ENCODE measurements at regions not wholly inside any gene's neighbourhood (a gene's known extent, or its start where the extent isn't known, plus 50 kb on each side); places are given as distances from the start of the nearest gene placed in this dataset.
"Not testable (repeated sequence)": the region's sequence is repeated elsewhere in the genome, so short reads cannot be mapped to it uniquely, and the experiment has no call there.

GRCh38 chr20:1845163-1845523 lies 50.1 kb upstream of the SIRPA start:
- no peaks in the 10 kb centered on the region for H3K9me3 ChIP-seq (ENCODE audit: control insufficient read depth, insufficient read depth, low read length)
- H3K27me3 ChIP-seq (ENCODE audit: control insufficient read depth, insufficient read depth, low read length), result no peaks in the 10 kb centered on the region
- H3K27ac ChIP-seq (ENCODE audit: low read length), result no peak overlapping the region
- no peak overlapping the region for H3K4me3 ChIP-seq (ENCODE audit: low read length)
- no peak for DNase-seq (ENCODE audit: low read depth, low spot score)
- peaks cover 2% of the 10 kb centered on the region for H3K4me1 ChIP-seq (ENCODE audit: control insufficient read depth, insufficient read depth, low read length)
- no peaks in the 10 kb centered on the region for H3K36me3 ChIP-seq (ENCODE audit: control insufficient read depth, insufficient read depth, low read length)
- no CpG with 5 or more reads among the region's 1 CpG for WGBS (ENCODE audit: insufficient coverage, insufficient read length)

GRCh38 chr20:1844325-1845162 lies 50.7 kb upstream of the SIRPA start:
- H3K36me3 ChIP-seq (ENCODE audit: control insufficient read depth, insufficient read depth, low read length), result no peaks in the 10 kb centered on the region
- H3K4me3 ChIP-seq (ENCODE audit: low read length), result no peak overlapping the region
- no peak overlapping the region for H3K27ac ChIP-seq (ENCODE audit: low read length)
- WGBS (ENCODE audit: insufficient coverage, insufficient read length), result no CpG with 5 or more reads among the region's 10 CpGs
- no peaks in the 10 kb centered on the region for H3K9me3 ChIP-seq (ENCODE audit: control insufficient read depth, insufficient read depth, low read length)
- DNase-seq (ENCODE audit: low read depth, low spot score), result no peak
- no peaks in the 10 kb centered on the region for H3K27me3 ChIP-seq (ENCODE audit: control insufficient read depth, insufficient read depth, low read length)
- H3K4me1 ChIP-seq (ENCODE audit: control insufficient read depth, insufficient read depth, low read length), result peaks cover 2% of the 10 kb centered on the region; the same call in 1 of the 2 replicates

GRCh38 chr20:1842281-1842680 lies 52.9 kb upstream of the SIRPA start:
- no peak for DNase-seq (ENCODE audit: low read depth, low spot score)
- Histone ChIP-seq H3K9me3 (ENCODE audit: control insufficient read depth, insufficient read depth, low read length) (no peaks in the 10 kb centered on the region), H3K4me1 (ENCODE audit: control insufficient read depth, insufficient read depth, low read length) (peaks cover 2% of the 10 kb centered on the region; the same call in 1 of the 2 replicates), H3K27ac (ENCODE audit: low read length) (no peak overlapping the region), H3K36me3 (ENCODE audit: control insufficient read depth, insufficient read depth, low read length) (no peaks in the 10 kb centered on the region), H3K27me3 (ENCODE audit: control insufficient read depth, insufficient read depth, low read length) (no peaks in the 10 kb centered on the region), H3K4me3 (ENCODE audit: low read length) (no peak overlapping the region)
- no CpG with 5 or more reads among the region's 7 CpGs for WGBS (ENCODE audit: insufficient coverage, insufficient read length)

GRCh38 chr20:1841554-1842140 lies 53.6 kb upstream of the SIRPA start:
- Histone ChIP-seq H3K9me3 (ENCODE audit: control insufficient read depth, insufficient read depth, low read length) (no peaks in the 10 kb centered on the region), H3K36me3 (ENCODE audit: control insufficient read depth, insufficient read depth, low read length) (no peaks in the 10 kb centered on the region), H3K4me1 (ENCODE audit: control insufficient read depth, insufficient read depth, low read length) (peaks cover 2% of the 10 kb centered on the region; the same call in 1 of the 2 replicates), H3K27me3 (ENCODE audit: control insufficient read depth, insufficient read depth, low read length) (no peaks in the 10 kb centered on the region), H3K27ac (ENCODE audit: low read length) (no peak overlapping the region), H3K4me3 (ENCODE audit: low read length) (no peak overlapping the region)
- DNase-seq (ENCODE audit: low read depth, low spot score), result no peak
- no CpG with 5 or more reads among the region's 6 CpGs for WGBS (ENCODE audit: insufficient coverage, insufficient read length)

GRCh38 chr20:1840817-1841553 lies 54.2 kb upstream of the SIRPA start:
- H3K36me3 ChIP-seq (ENCODE audit: control insufficient read depth, insufficient read depth, low read length), result no peaks in the 10 kb centered on the region
- peaks cover 2% of the 10 kb centered on the region; the same call in 1 of the 2 replicates for H3K4me1 ChIP-seq (ENCODE audit: control insufficient read depth, insufficient read depth, low read length)
- no peak overlapping the region for H3K4me3 ChIP-seq (ENCODE audit: low read length)
- no peak overlapping the region for H3K27ac ChIP-seq (ENCODE audit: low read length)
- H3K27me3 ChIP-seq (ENCODE audit: control insufficient read depth, insufficient read depth, low read length), result no peaks in the 10 kb centered on the region
- WGBS (ENCODE audit: insufficient coverage, insufficient read length), result no CpG with 5 or more reads among the region's 7 CpGs
- no peak for DNase-seq (ENCODE audit: low read depth, low spot score)
- H3K9me3 ChIP-seq (ENCODE audit: control insufficient read depth, insufficient read depth, low read length), result no peaks in the 10 kb centered on the region

GRCh38 chr20:1839376-1840317 lies 55.6 kb upstream of the SIRPA start:
- WGBS (ENCODE audit: insufficient coverage, insufficient read length), result no CpG with 5 or more reads among the region's 23 CpGs
- H3K36me3 ChIP-seq (ENCODE audit: control insufficient read depth, insufficient read depth, low read length); H3K4me3 ChIP-seq (ENCODE audit: low read length); H3K9me3 ChIP-seq (ENCODE audit: control insufficient read depth, insufficient read depth, low read length); H3K27ac ChIP-seq (ENCODE audit: low read length); H3K4me1 ChIP-seq (ENCODE audit: control insufficient read depth, insufficient read depth, low read length); H3K27me3 ChIP-seq (ENCODE audit: control insufficient read depth, insufficient read depth, low read length); DNase-seq (ENCODE audit: low read depth, low spot score): not testable (repeated sequence)

- H3K4me3 ChIP-seq (ENCODE audit: low read length), result no peak overlapping the region
- DNase-seq (ENCODE audit: low read depth, low spot score), result no peak
- no peaks in the 10 kb centered on the region for H3K9me3 ChIP-seq (ENCODE audit: control insufficient read depth, insufficient read depth, low read length)
- no peaks in the 10 kb centered on the region; the same call in 1 of the 2 replicates for H3K27me3 ChIP-seq (ENCODE audit: control insufficient read depth, insufficient read depth, low read length)
- no peak overlapping the region for H3K27ac ChIP-seq (ENCODE audit: low read length)
- peaks cover 2% of the 10 kb centered on the region; the same call in 1 of the 2 replicates for H3K4me1 ChIP-seq (ENCODE audit: control insufficient read depth, insufficient read depth, low read length)
- no peaks in the 10 kb centered on the region for H3K36me3 ChIP-seq (ENCODE audit: control insufficient read depth, insufficient read depth, low read length)
- WGBS (ENCODE audit: insufficient coverage, insufficient read length), result no CpG with 5 or more reads among the region's 6 CpGs
Observed at GRCh38 chr20:1838556-1839279, 56.5 kb upstream of the SIRPA start.

GRCh38 chr20:1835186-1836035 lies 59.8 kb upstream of the SIRPA start:
- Histone ChIP-seq H3K9me3 (ENCODE audit: control insufficient read depth, insufficient read depth, low read length) (no peaks in the 10 kb centered on the region), H3K4me1 (ENCODE audit: control insufficient read depth, insufficient read depth, low read length) (no peaks in the 10 kb centered on the region; the same call in 1 of the 2 replicates), H3K27ac (ENCODE audit: low read length) (no peak overlapping the region), H3K27me3 (ENCODE audit: control insufficient read depth, insufficient read depth, low read length) (no peaks in the 10 kb centered on the region; the same call in 1 of the 2 replicates), H3K4me3 (ENCODE audit: low read length) (no peak overlapping the region), H3K36me3 (ENCODE audit: control insufficient read depth, insufficient read depth, low read length) (no peaks in the 10 kb centered on the region)
- no CpG with 5 or more reads among the region's 16 CpGs for WGBS (ENCODE audit: insufficient coverage, insufficient read length)
- DNase-seq (ENCODE audit: low read depth, low spot score), result no peak

Data from iPS DF 6.9 (cell line).